Neural progenitor cell (in vitro differentiated cells): ENCODE measurements at regions not wholly inside any gene's neighbourhood (a gene's known extent, or its start where the extent isn't known, plus 50 kb on each side); places are given as distances from the start of the nearest gene placed in this dataset.

Source experiments
- CTCF ChIP-seq: fragments of 200-600 bp; sonication (generic); IDR thresholded peaks from 2 replicates; pipeline ENCODE4 v1.5.1; 2017; ENCODE audit warnings: antibody characterized with exemption, mild to moderate bottlenecking
- EZH2 ChIP-seq: fragments of 200-600 bp; sonication (generic); IDR thresholded peaks from 2 replicates; pipeline ENCODE4 v1.6.1; 2017; ENCODE audit warnings: antibody characterized with exemption, mild to moderate bottlenecking, moderate library complexity
- EZH2phosphoT487 ChIP-seq: fragments of 200-600 bp; sonication (generic); IDR thresholded peaks from 2 replicates; pipeline ENCODE4 v1.6.1; 2017; ENCODE audit warnings: antibody characterized with exemption

- TF ChIP-seq CTCF, result no peak
- TF ChIP-seq EZH2, result no peak
- TF ChIP-seq EZH2phosphoT487, result no peak
These were observed 158.9 kb upstream of the MAD2L1 start for GRCh38 chr4:120225527-120225926.
